Astrocyte of the spinal cord (primary cell): ENCODE measurements at regions not wholly inside any gene's neighbourhood (a gene's known extent, or its start where the extent isn't known, plus 50 kb on each side); places are given as distances from the start of the nearest gene placed in this dataset.

Source experiments
- DNase-seq: peaks from one replicate; pipeline ENCODE4 v3.0.0; 2011; ENCODE audit warnings: low read depth, low spot score
- H3K4me3 ChIP-seq: 2 replicates; pipeline ENCODE4 v1.5.1; 2011; ENCODE audit warnings: low read depth, mild to moderate bottlenecking, low read length, moderate library complexity
- CTCF ChIP-seq: IDR thresholded peaks from 2 replicates; pipeline ENCODE4 v1.5.1; 2012; ENCODE audit warnings: low read depth, mild to moderate bottlenecking, low read length, inconsistent platforms
- in situ Hi-C: cut with HindIII; loops from 2 replicates; pipeline ENCODE4 v1.10.0; 2017; ENCODE audit warnings: low sequenced_read_pairs

- no peak for DNase-seq
- no peak for TF ChIP-seq CTCF
- no peak overlapping the region for H3K4me3 ChIP-seq
- in situ Hi-C loops = no loop called here
Observed at GRCh38 chr20:22430154-22430745, 154.1 kb downstream of the FOXA2 start.

GRCh38 chr20:22429175-22430153 is 154.9 kb downstream of the FOXA2 start:
- no peak overlapping the region for H3K4me3 ChIP-seq
- no peak for TF ChIP-seq CTCF
- in situ Hi-C loops = no loop called here
- DNase-seq = no peak

GRCh38 chr20:22428051-22428450 is 156.3 kb downstream of the FOXA2 start:
- H3K4me3 ChIP-seq = no peak overlapping the region
- TF ChIP-seq CTCF = no peak
- in situ Hi-C loops = no loop called here
- no peak for DNase-seq

- no peak for TF ChIP-seq CTCF
- in situ Hi-C loops = no loop called here
- no peak for DNase-seq
- no peak overlapping the region for H3K4me3 ChIP-seq
Observed at GRCh38 chr20:22426772-22427171, 157.6 kb downstream of the FOXA2 start.

- DNase-seq = no peak
- no peak overlapping the region for H3K4me3 ChIP-seq
- TF ChIP-seq CTCF = no peak
- in situ Hi-C loops = no loop called here
Observed at GRCh38 chr20:22425344-22426295, 158.8 kb downstream of the FOXA2 start.

- H3K4me3 ChIP-seq = no peak overlapping the region
- no peak for DNase-seq
- no peak for TF ChIP-seq CTCF
- in situ Hi-C loops = no loop called here
Observed at GRCh38 chr20:22423190-22423832, 161.1 kb downstream of the FOXA2 start.
